H9 (cell line): ENCODE measurements at regions not wholly inside any gene's neighbourhood (a gene's known extent, or its start where the extent isn't known, plus 50 kb on each side); places are given as distances from the start of the nearest gene placed in this dataset.

Experiments
- DNase-seq: peaks from one replicate; pipeline ENCODE4 v3.0.0-alpha.2; 2017
- H2AFZ ChIP-seq: one replicate; pipeline ENCODE4 v1.6.1; 2013; ENCODE audit warnings: mild to moderate bottlenecking, low read length, control low read depth, moderate library complexity
- H2AK5ac ChIP-seq: 2 replicates; pipeline ENCODE4 v1.6.1; 2013; ENCODE audit warnings: low read length, control low read depth, mixed read lengths; ENCODE audit not compliant: insufficient read length
- H2BK120ac ChIP-seq: one replicate; pipeline ENCODE4 v1.6.1; 2013; ENCODE audit warnings: low read depth, mild to moderate bottlenecking, low read length, control low read depth, inconsistent platforms; ENCODE audit not compliant: poor library complexity, severe bottlenecking
- H2BK12ac ChIP-seq: 2 replicates; pipeline ENCODE4 v1.6.1; 2013; ENCODE audit warnings: low read length, control low read depth, mixed read lengths, low read depth; ENCODE audit not compliant: insufficient read length
- H2BK15ac ChIP-seq: 2 replicates; pipeline ENCODE4 v1.6.1; 2013; ENCODE audit warnings: low read depth, low read length, control low read depth
- H2BK20ac ChIP-seq: one replicate; pipeline ENCODE4 v1.6.1; 2013; ENCODE audit warnings: low read depth, mild to moderate bottlenecking, low read length, control low read depth, inconsistent platforms; ENCODE audit not compliant: poor library complexity, severe bottlenecking
- H2BK5ac ChIP-seq: 2 replicates; pipeline ENCODE4 v1.6.1; 2013; ENCODE audit warnings: low read length, control low read depth, mixed read lengths; ENCODE audit not compliant: insufficient read length
- H3K14ac ChIP-seq: 2 replicates; pipeline ENCODE4 v1.6.1; 2013; ENCODE audit warnings: low read length, control low read depth; ENCODE audit not compliant: insufficient read depth
- H3K18ac ChIP-seq: 2 replicates; pipeline ENCODE4 v1.6.1; 2013; ENCODE audit warnings: low read depth, mild to moderate bottlenecking, mixed read lengths, low read length, control low read depth; ENCODE audit not compliant: insufficient read length
- H3K23ac ChIP-seq: 2 replicates; pipeline ENCODE4 v1.6.1; 2013; ENCODE audit warnings: low read length, control low read depth, mixed read lengths, low read depth; ENCODE audit not compliant: insufficient read length
- H3K23me2 ChIP-seq: 2 replicates; pipeline ENCODE4 v1.6.1; 2013; ENCODE audit warnings: low read depth, mild to moderate bottlenecking, mixed read lengths, low read length, control low read depth; ENCODE audit not compliant: insufficient read length, poor library complexity, severe bottlenecking
- H3K27ac ChIP-seq: 2 replicates; pipeline ENCODE4 v1.5.1; 2013; ENCODE audit warnings: low read length, control low read depth, mixed read lengths, low read depth; ENCODE audit not compliant: insufficient read length
- H3K27me3 ChIP-seq: 2 replicates; pipeline ENCODE4 v1.6.1; 2013; ENCODE audit warnings: low read length, control low read depth, inconsistent platforms; ENCODE audit not compliant: insufficient read depth
- H3K4ac ChIP-seq: 2 replicates; pipeline ENCODE4 v1.6.1; 2013; ENCODE audit warnings: low read depth, mild to moderate bottlenecking, control low read depth, inconsistent platforms, low read length, moderate library complexity
- H3K4me1 ChIP-seq: 2 replicates; pipeline ENCODE4 v1.6.1; 2013; ENCODE audit warnings: low read length, control low read depth, inconsistent platforms; ENCODE audit not compliant: insufficient read depth
- H3K4me2 ChIP-seq: 2 replicates; pipeline ENCODE4 v1.6.1; 2013; ENCODE audit warnings: low read length, control low read depth, mixed read lengths; ENCODE audit not compliant: insufficient read length, insufficient read depth
- H3K56ac ChIP-seq: 2 replicates; pipeline ENCODE4 v1.6.1; 2013; ENCODE audit warnings: low read depth, mild to moderate bottlenecking, mixed read lengths, low read length, control low read depth; ENCODE audit not compliant: insufficient read length
- H3K79me1 ChIP-seq: 2 replicates; pipeline ENCODE4 v1.6.1; 2013; ENCODE audit warnings: low read depth, mild to moderate bottlenecking, moderate library complexity, low read length, control low read depth, inconsistent platforms; ENCODE audit not compliant: insufficient read depth, poor library complexity, severe bottlenecking
- H3K79me2 ChIP-seq: 2 replicates; pipeline ENCODE4 v1.6.1; 2013; ENCODE audit warnings: low read length, control low read depth, inconsistent platforms; ENCODE audit not compliant: insufficient read depth
- H3K9ac ChIP-seq: 2 replicates; pipeline ENCODE4 v1.6.1; 2013; ENCODE audit warnings: low read length, control low read depth, mixed read lengths; ENCODE audit not compliant: insufficient read length; ENCODE audit errors: extremely low read depth
- H3K9me3 ChIP-seq: one replicate; pipeline ENCODE4 v1.6.1; 2013; ENCODE audit warnings: low read depth, low read length, inconsistent platforms; ENCODE audit not compliant: control insufficient read depth
- H3T11ph ChIP-seq: one replicate; pipeline ENCODE4 v1.6.1; 2013; ENCODE audit warnings: mild to moderate bottlenecking, low read length, control low read depth, inconsistent platforms
- H4K20me1 ChIP-seq: one replicate; pipeline ENCODE4 v1.6.1; 2013; ENCODE audit not compliant: control insufficient read depth, insufficient read length, insufficient read depth
- H4K5ac ChIP-seq: 2 replicates; pipeline ENCODE4 v1.6.1; 2013; ENCODE audit warnings: low read depth, mild to moderate bottlenecking, mixed read lengths, low read length, control low read depth; ENCODE audit not compliant: insufficient read length
- H4K8ac ChIP-seq: replicated peaks from 2 replicates; pipeline ENCODE4 v1.6.1; 2013; ENCODE audit warnings: low read length, control low read depth, mixed read lengths, low read depth; ENCODE audit not compliant: insufficient read length
- H4K91ac ChIP-seq: 2 replicates; pipeline ENCODE4 v1.6.1; 2013; ENCODE audit warnings: low read depth, mild to moderate bottlenecking, moderate library complexity, mixed read lengths, low read length, control low read depth; ENCODE audit not compliant: insufficient read length
- H3K27ac Mint-ChIP-seq, 3 experiments: 2 replicates in 2 of 3; 3 replicates in 1 of 3; pipeline ENCODE4 v1.8.0; 2020 to 2021; ENCODE audit warnings: mixed read lengths in 3 of 3, mild to moderate bottlenecking in 1 of 3, moderate library complexity in 1 of 3
- H3K27me3 Mint-ChIP-seq: 2 replicates; pipeline ENCODE4 v1.8.0; 2021; ENCODE audit warnings: low read depth, mild to moderate bottlenecking, moderate library complexity, mixed read lengths
- H3K36me3 Mint-ChIP-seq, 3 experiments: 2 replicates in 2 of 3; 3 replicates in 1 of 3; pipeline ENCODE4 v1.8.0; 2020 to 2021; ENCODE audit warnings: low read depth in 3 of 3, mixed read lengths in 3 of 3; ENCODE audit not compliant: insufficient read depth in 1 of 3
- H3K4me1 Mint-ChIP-seq, 2 experiments: 2 replicates each; pipeline ENCODE4 v1.8.0; 2020; ENCODE audit warnings: mixed read lengths in 2 of 2
- H3K4me3 Mint-ChIP-seq, 2 experiments: 2 replicates in 1 of 2; 3 replicates in 1 of 2; pipeline ENCODE4 v1.8.0; 2020 to 2021; ENCODE audit warnings: mild to moderate bottlenecking in 2 of 2, mixed read lengths in 2 of 2, moderate library complexity in 1 of 2
- H3K9me3 Mint-ChIP-seq, 2 experiments: 2 replicates in 1 of 2; 3 replicates in 1 of 2; pipeline ENCODE4 v1.8.0; 2020; ENCODE audit warnings: mild to moderate bottlenecking in 2 of 2, mixed read lengths in 2 of 2, moderate library complexity in 1 of 2
- WGBS: extraction: QIAGEN DNeasy Blood & Tissue Kit; methylation state at CpG from one replicate; pipeline ENCODE4 v1.1.7; 2013; ENCODE audit warnings: missing lambda C conversion rate, low lambda C conversion rate, mixed read lengths; ENCODE audit not compliant: insufficient read length; ENCODE audit errors: extremely low coverage; 5-methylcytosine and 5-hydroxymethylcytosine counted together
- TF ChIP-seq, protein P1 (sequence below): fragments of 200-600 bp; sonication (generic); conservative IDR thresholded peaks from 3 replicates; pipeline ENCODE4 v1.8.0; 2021; ENCODE audit warnings: antibody characterized with exemption, mild to moderate bottlenecking

DNA sequence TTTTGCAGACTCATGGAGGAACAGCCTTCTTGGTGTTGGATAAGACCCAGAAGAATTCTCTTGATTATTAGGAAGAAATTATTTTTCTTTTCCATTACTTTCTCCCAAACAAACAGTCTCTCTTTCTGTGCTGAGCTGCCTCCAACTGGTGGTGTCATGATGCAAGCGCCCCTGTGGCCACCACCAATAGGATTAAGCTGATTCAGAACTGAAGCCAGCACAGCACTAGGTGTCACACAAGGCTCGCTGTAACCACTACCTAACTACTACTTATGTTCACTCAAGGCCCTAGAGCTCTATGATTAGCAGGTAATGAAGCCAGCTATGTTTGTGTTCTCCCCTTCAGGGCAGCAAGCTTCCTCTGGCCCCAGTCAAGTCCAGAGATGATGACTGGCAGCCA, 123.4 kb downstream of the HTR1B start:
- H2BK15ac ChIP-seq: no peak overlapping the region
- H3K56ac ChIP-seq: no peak overlapping the region
- no peak overlapping the region for H2AK5ac ChIP-seq
- H3K27me3 ChIP-seq: no peaks in the 10 kb centered on the region
- no peak overlapping the region for H3K27ac Mint-ChIP-seq
- no peak overlapping the region for H4K8ac ChIP-seq
- peaks cover 2 to 6% (median 5%) of the 10 kb centered on the region in 3 experiments; a peak in 6 of 7 replicates for H3K36me3 Mint-ChIP-seq
- H2BK12ac ChIP-seq: no peak overlapping the region
- no peak overlapping the region for H3K18ac ChIP-seq
- no peak overlapping the region for H3K4me3 Mint-ChIP-seq
- H4K20me1 ChIP-seq: no peaks in the 10 kb centered on the region
- H3K9ac ChIP-seq: no peak overlapping the region
- no peak overlapping the region for H3K27ac ChIP-seq
- H3K4me2 ChIP-seq: no peak overlapping the region
- no peak overlapping the region for H3T11ph ChIP-seq
- H3K9me3 ChIP-seq: no peaks in the 10 kb centered on the region
- no peak overlapping the region for H2BK5ac ChIP-seq
- H3K79me1 ChIP-seq: no peaks in the 10 kb centered on the region
- H2BK120ac ChIP-seq: no peak overlapping the region
- no peak overlapping the region for H2AFZ ChIP-seq
- H4K5ac ChIP-seq: no peak overlapping the region
- H3K4me1 ChIP-seq: no peaks in the 10 kb centered on the region
- H3K9me3 Mint-ChIP-seq: peaks cover 6 to 9% of the 10 kb centered on the region in 2 experiments; a peak in 3 of 5 replicates
- H3K4me1 Mint-ChIP-seq: peaks cover 47 to 50% of the 10 kb centered on the region in 2 experiments
- no peak overlapping the region for H3K23ac ChIP-seq
- TF ChIP-seq, protein P1, sequence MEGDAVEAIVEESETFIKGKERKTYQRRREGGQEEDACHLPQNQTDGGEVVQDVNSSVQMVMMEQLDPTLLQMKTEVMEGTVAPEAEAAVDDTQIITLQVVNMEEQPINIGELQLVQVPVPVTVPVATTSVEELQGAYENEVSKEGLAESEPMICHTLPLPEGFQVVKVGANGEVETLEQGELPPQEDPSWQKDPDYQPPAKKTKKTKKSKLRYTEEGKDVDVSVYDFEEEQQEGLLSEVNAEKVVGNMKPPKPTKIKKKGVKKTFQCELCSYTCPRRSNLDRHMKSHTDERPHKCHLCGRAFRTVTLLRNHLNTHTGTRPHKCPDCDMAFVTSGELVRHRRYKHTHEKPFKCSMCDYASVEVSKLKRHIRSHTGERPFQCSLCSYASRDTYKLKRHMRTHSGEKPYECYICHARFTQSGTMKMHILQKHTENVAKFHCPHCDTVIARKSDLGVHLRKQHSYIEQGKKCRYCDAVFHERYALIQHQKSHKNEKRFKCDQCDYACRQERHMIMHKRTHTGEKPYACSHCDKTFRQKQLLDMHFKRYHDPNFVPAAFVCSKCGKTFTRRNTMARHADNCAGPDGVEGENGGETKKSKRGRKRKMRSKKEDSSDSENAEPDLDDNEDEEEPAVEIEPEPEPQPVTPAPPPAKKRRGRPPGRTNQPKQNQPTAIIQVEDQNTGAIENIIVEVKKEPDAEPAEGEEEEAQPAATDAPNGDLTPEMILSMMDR: no peak
- H3K27me3 Mint-ChIP-seq: no peaks in the 10 kb centered on the region
- H3K23me2 ChIP-seq: no peaks in the 10 kb centered on the region
- no peaks in the 10 kb centered on the region for H3K79me2 ChIP-seq
- no peak overlapping the region for H4K91ac ChIP-seq
- no peak overlapping the region for H2BK20ac ChIP-seq
- WGBS: no CpG with 5 or more reads among the region's 2 CpGs
- H3K14ac ChIP-seq: no peak overlapping the region
- DNase-seq: no peak
- H3K4ac ChIP-seq: no peak overlapping the region
